ENCODE measurements at regions not wholly inside any gene's neighbourhood (a gene's known extent, or its start where the extent isn't known, plus 50 kb on each side); places are given as distances from the start of the nearest gene placed in this dataset.

DNA sequence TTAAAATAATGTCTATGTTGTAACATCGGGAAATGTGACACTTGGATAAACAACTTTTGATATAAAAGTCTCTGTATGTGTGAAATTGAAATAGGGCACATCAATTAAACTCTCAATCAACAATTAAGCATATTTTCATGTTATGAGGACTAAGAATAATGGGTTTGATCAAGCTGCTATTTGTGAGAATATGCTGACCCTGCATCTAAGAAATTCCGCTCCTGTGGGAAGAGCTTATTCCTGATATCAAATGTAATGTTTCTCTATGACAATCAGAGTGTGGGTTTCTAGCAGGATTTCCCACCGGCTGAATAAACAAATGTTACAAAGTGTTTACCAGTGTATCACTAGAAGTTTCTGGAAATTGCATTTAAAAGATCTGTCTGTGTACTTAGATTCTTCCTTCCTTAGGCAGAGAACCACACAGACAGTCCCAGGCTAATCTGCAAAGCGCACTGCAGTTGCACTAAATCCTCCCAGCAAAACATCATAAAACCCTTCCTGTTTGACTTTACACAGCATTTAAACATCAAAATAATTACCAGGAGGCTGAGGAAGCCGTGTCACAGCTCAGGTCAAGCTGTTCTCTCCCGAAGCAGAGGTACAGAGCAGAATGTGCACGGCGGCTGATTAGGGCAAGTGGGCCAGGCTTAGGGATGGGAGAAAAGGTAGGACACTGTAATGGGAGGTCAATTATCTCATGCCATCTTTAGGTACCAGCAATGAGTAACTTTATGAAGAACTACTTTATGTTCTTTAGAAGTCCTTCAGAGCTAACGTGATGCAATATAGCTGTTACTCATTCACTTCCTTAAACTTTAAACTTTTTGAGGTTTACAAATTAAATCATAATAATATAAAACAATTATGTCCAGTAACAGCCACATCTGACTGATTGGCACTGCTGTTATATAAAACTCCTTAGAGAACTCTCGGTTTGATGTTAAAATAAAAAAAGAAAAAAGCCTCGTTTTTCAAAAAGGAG lies 109.1 kb upstream of the CTTNBP2 start:
- Histone ChIP-seq H3K27me3 (no peaks in the 10 kb centered on the region), H3K4me3 (no peak overlapping the region), H3K9me3 (no peaks in the 10 kb centered on the region), H3K27ac (no peak overlapping the region), H3K4me1 (no peaks in the 10 kb centered on the region), H3K36me3 (no peaks in the 10 kb centered on the region)
- 44 to 47% methylated on average over 11 of the region's 11 CpGs for WGBS, 2 donors
- no peak for TF ChIP-seq EP300 (IDR thresholded peaks at IDR 0.05)
- TF ChIP-seq POLR2A (IDR thresholded peaks at IDR 0.05) = no peak
- TF ChIP-seq, protein P1, sequence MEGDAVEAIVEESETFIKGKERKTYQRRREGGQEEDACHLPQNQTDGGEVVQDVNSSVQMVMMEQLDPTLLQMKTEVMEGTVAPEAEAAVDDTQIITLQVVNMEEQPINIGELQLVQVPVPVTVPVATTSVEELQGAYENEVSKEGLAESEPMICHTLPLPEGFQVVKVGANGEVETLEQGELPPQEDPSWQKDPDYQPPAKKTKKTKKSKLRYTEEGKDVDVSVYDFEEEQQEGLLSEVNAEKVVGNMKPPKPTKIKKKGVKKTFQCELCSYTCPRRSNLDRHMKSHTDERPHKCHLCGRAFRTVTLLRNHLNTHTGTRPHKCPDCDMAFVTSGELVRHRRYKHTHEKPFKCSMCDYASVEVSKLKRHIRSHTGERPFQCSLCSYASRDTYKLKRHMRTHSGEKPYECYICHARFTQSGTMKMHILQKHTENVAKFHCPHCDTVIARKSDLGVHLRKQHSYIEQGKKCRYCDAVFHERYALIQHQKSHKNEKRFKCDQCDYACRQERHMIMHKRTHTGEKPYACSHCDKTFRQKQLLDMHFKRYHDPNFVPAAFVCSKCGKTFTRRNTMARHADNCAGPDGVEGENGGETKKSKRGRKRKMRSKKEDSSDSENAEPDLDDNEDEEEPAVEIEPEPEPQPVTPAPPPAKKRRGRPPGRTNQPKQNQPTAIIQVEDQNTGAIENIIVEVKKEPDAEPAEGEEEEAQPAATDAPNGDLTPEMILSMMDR (IDR thresholded peaks at IDR 0.05) = no peak
- DNase-seq (ENCODE audit: low spot score in 2 of 2) = no peak

DNA sequence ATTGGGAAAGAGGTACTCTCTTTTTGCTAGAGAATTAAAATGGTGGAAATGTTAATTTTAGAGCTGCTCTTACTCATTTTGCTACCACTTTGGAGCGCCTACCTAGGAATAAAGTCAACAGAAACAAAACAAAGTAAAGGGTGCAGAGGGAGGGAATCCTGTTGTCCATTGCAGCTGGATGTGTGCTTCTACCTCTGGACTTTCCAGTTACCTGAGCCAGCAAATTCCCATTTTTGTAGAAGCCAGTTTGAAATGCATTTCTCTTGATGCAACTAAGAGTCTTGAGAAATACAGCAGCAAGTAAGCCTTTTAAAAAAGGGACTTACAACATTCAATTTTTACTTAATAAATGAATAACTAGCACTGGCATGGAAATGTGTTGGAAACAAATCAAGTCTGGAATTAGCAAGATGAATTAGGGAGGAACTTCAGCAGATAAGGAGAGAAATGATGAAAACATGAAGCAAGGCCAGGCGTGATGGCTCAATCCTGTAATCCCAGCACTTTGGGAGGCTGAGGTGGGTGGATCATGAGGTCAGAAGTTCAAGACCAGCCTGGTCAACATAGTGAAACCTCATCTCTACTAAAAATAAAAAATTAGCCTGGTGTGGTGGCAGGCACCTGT lies 113.5 kb upstream of the CTTNBP2 start:
- no peak for DNase-seq (ENCODE audit: low spot score in 2 of 2)
- peak in 1 of 2 donors; percentile 67 for TF ChIP-seq EP300 (IDR thresholded peaks at IDR 0.05)
- TF ChIP-seq, protein P1 (IDR thresholded peaks at IDR 0.05) = no peak
- Histone ChIP-seq H3K36me3 (no peaks in the 10 kb centered on the region), H3K27ac (no peak overlapping the region), H3K4me3 (no peak overlapping the region), H3K4me1 (no peaks in the 10 kb centered on the region), H3K27me3 (no peaks in the 10 kb centered on the region), H3K9me3 (no peaks in the 10 kb centered on the region)
- WGBS, 2 donors = 84 to 94% methylated on average over 2 of the region's 2 CpGs

DNA sequence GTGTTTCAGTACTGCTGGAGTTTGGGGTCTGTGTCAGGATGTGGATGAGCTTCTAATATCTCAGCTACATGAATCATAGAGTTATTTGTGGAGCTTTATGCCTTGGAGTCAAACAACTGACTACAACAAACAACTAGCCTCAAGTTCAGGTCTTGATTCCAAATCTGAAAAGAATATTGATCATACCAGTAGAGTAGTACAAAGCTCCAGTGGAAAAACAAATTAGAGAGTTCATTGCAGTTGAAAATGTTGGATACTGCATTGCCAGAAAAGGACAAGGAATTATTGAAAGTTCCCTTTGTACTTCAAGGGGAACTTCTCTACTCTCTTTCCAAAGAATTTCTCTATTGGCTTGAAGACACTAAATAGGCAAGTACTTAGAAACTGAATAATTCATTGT lies 117.6 kb upstream of the CTTNBP2 start:
- TF ChIP-seq EP300 (IDR thresholded peaks at IDR 0.05) (no peak), POLR2A (IDR thresholded peaks at IDR 0.05) (no peak)
- TF ChIP-seq, protein P1 (IDR thresholded peaks at IDR 0.05) = no peak
- H3K36me3 ChIP-seq = no peaks in the 10 kb centered on the region
- no peaks in the 10 kb centered on the region for H3K27me3 ChIP-seq
- no peak overlapping the region for H3K27ac ChIP-seq
- no peak for DNase-seq (ENCODE audit: low spot score in 2 of 2)
- H3K9me3 ChIP-seq = no peaks in the 10 kb centered on the region
- H3K4me1 ChIP-seq = no peaks in the 10 kb centered on the region
- H3K4me3 ChIP-seq = no peak overlapping the region

DNA sequence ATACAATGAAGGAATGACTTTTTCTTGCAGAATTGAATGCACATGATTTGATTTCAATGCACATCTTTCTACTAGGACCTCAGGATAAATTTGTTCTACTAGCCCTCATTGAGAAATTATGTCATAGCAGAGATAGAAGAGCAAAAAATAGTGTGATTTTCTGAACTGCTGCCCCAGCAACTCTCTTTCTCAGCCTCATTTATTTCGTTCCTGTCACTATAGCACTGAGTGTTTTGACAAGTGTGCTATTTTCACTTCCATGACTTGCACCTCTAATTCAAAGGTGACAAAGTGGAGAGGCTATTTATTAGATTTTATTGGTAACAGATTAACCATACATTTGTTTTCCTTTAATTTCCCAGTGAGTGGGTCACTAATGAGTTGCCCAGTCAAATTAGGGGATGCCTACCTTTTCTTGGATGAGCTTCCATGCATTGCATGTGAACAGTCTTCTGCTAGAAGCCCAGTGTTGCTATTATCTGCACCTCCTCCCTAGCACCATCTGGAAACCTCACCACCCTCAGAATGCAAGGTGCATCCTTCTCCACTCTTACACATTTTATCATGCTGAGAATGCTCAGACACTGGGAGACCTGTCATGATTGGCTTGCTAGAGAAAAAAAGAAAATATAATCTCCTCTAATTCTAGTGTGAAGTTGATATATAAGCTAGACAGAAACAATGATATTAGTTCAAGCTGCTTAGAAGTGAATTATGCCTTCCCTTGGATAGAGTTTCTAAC lies 119.6 kb upstream of the CTTNBP2 start:
- WGBS, 2 donors = 93 to 94% methylated on average over 1 of the region's 1 CpG

More for the DNA sequence above, 119.6 kb upstream of the CTTNBP2 start:
- DNase-seq (ENCODE audit: low spot score in 2 of 2) = no peak
- Histone ChIP-seq H3K4me1 (no peaks in the 10 kb centered on the region), H3K9me3 (no peaks in the 10 kb centered on the region), H3K4me3 (no peak overlapping the region), H3K27ac (no peak overlapping the region), H3K36me3 (no peaks in the 10 kb centered on the region), H3K27me3 (no peaks in the 10 kb centered on the region)
- TF ChIP-seq, protein P1 (IDR thresholded peaks at IDR 0.05) = no peak
- TF ChIP-seq POLR2A (IDR thresholded peaks at IDR 0.05) (no peak), EP300 (IDR thresholded peaks at IDR 0.05) (no peak)
